Spleen (tissue), 11 donors: ENCODE measurements at regions not wholly inside any gene's neighbourhood (a gene's known extent, or its start where the extent isn't known, plus 50 kb on each side); places are given as distances from the start of the nearest gene placed in this dataset.

ENCODE experiments used
- DNase-seq: peaks from one replicate; pipeline ENCODE4 v3.0.0-alpha.2; 2020
- H3K27ac ChIP-seq, 8 donors: fragments of 200-600 bp; sonication (generic) in 7 of 8; 1 replicate in 4 of 8; 2 replicates in 4 of 8; pipeline versions ENCODE4 v1.5.0 to v1.8.0; 2016 to 2021; ENCODE audit warnings: inconsistent platforms in 4 of 8, mild to moderate bottlenecking in 4 of 8, moderate library complexity in 1 of 8
- H3K27me3 ChIP-seq, 7 donors: fragments of 200-600 bp; sonication (generic) in 6 of 7; replicated peaks in 1 of 7; 1 replicate in 4 of 7; 2 replicates in 3 of 7; pipeline versions ENCODE4 v1.5.0 to v1.8.0; 2016 to 2021; ENCODE audit warnings: inconsistent platforms in 3 of 7, mild to moderate bottlenecking in 1 of 7
- H3K36me3 ChIP-seq, 6 donors: fragments of 200-600 bp; sonication (generic) in 5 of 6; 1 replicate in 4 of 6; 2 replicates in 2 of 6; pipeline versions ENCODE4 v1.5.0 to v1.8.0; 2016 to 2021; ENCODE audit warnings: inconsistent platforms in 2 of 6
- H3K4me1 ChIP-seq, 6 donors: fragments of 200-600 bp; sonication (generic) in 5 of 6; 1 replicate in 3 of 6; 2 replicates in 3 of 6; pipeline versions ENCODE4 v1.5.0 to v1.8.0; 2016 to 2021; ENCODE audit warnings: inconsistent platforms in 3 of 6
- H3K4me3 ChIP-seq, 8 donors: fragments of 200-600 bp; sonication (generic) in 7 of 8; 1 replicate in 4 of 8; 2 replicates in 4 of 8; pipeline versions ENCODE4 v1.5.0 to v1.8.0; 2016 to 2021; ENCODE audit warnings: inconsistent platforms in 4 of 8, mild to moderate bottlenecking in 4 of 8, moderate library complexity in 2 of 8
- H3K9me3 ChIP-seq, 8 donors: fragments of 200-600 bp; sonication (generic) in 7 of 8; 1 replicate in 4 of 8; 2 replicates in 4 of 8; pipeline versions ENCODE4 v1.5.0 to v1.8.0; 2016 to 2021; ENCODE audit warnings: inconsistent platforms in 4 of 8
- POLR2A ChIP-seq, 3 donors: fragments of 450-650 bp; IDR thresholded peaks; one replicate each; pipeline ENCODE4 v1.5.1; 2017; ENCODE audit warnings: antibody characterized with exemption in 3 of 3, mild to moderate bottlenecking in 1 of 3
- POLR2AphosphoS5 ChIP-seq, 3 donors: sonication (generic); formaldehyde crosslinking; IDR thresholded peaks; one replicate each; pipeline ENCODE4 v1.5.1; 2017; ENCODE audit warnings: antibody characterized with exemption in 3 of 3
- WGBS, 5 donors: extraction: QIAGEN DNeasy Blood & Tissue Kit in 3 of 5; methylation state at CpG; one replicate each; pipeline versions ENCODE4 v1.1.5 to v1.1.7; 2013 to 2018; 5-methylcytosine and 5-hydroxymethylcytosine counted together
- intact Hi-C: fragments of 100-400 bp; cut with DNase I; formaldehyde crosslinking; loops from one replicate; pipeline ENCODE4 v1.15.0; 2023; ENCODE audit warnings: low total_unique reads
- TF ChIP-seq, protein P1 (sequence below), 11 experiments: fragments of 200-600 bp in 7 of 11; fragments of 450-650 bp in 4 of 11; sonication (generic) in 4 of 11; IDR thresholded peaks in 8 of 11; conservative IDR thresholded peaks in 3 of 11; 1 replicate in 7 of 11; 2 replicates in 4 of 11; pipeline versions ENCODE4 v1.4.0 to v1.8.0; 2016 to 2021; ENCODE audit warnings: antibody characterized with exemption in 11 of 11, inconsistent platforms in 4 of 11, mild to moderate bottlenecking in 1 of 11
- donor health status: healthy with polysubstance abuse.
- donor health status: DM: no; HTN: no; CAD: no; lungs with moderate emphysema.
- donor health status: DM: no; HTN: no; CAD: no.
- donor health status: Bipolar disorder and iron deficiency.
- donor health status: healthy.
- donor health status: DM: no; HTN: no; CAD: no.
- donor health status: DM: yes; HTN: yes; CAD: no.

- no peaks in the 10 kb centered on the region for H3K36me3 ChIP-seq
- no peak overlapping the region for H3K27ac ChIP-seq
- H3K27me3 ChIP-seq, result peaks cover 0 to 14% (median 0%) of the 10 kb centered on the region in 7 donors
- no peak for TF ChIP-seq POLR2A (IDR thresholded peaks at IDR 0.05)
- intact Hi-C loops, result no loop called here
- H3K4me1 ChIP-seq, result no peaks in the 10 kb centered on the region
- H3K9me3 ChIP-seq, result no peaks in the 10 kb centered on the region
- H3K4me3 ChIP-seq, result no peak overlapping the region
- no peak for DNase-seq
- WGBS, 5 donors, result 50 to 60% (median 56%) methylated on average over 17 of the region's 17 CpGs
Observed at GRCh38 chr14:98906123-98906995, 365.6 kb downstream of the BCL11B start.

- TF ChIP-seq POLR2AphosphoS5 (IDR thresholded peaks at IDR 0.05) (no peak), POLR2A (IDR thresholded peaks at IDR 0.05) (no peak)
- TF ChIP-seq, protein P1, sequence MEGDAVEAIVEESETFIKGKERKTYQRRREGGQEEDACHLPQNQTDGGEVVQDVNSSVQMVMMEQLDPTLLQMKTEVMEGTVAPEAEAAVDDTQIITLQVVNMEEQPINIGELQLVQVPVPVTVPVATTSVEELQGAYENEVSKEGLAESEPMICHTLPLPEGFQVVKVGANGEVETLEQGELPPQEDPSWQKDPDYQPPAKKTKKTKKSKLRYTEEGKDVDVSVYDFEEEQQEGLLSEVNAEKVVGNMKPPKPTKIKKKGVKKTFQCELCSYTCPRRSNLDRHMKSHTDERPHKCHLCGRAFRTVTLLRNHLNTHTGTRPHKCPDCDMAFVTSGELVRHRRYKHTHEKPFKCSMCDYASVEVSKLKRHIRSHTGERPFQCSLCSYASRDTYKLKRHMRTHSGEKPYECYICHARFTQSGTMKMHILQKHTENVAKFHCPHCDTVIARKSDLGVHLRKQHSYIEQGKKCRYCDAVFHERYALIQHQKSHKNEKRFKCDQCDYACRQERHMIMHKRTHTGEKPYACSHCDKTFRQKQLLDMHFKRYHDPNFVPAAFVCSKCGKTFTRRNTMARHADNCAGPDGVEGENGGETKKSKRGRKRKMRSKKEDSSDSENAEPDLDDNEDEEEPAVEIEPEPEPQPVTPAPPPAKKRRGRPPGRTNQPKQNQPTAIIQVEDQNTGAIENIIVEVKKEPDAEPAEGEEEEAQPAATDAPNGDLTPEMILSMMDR (IDR thresholded peaks at IDR 0.05 in 8 of 11, conservative IDR thresholded peaks at IDR 0.05 in 3 of 11), result no peak
- no peak overlapping the region for H3K4me3 ChIP-seq
- no peak overlapping the region for H3K27ac ChIP-seq
- H3K36me3 ChIP-seq, result no peaks in the 10 kb centered on the region
- intact Hi-C loops, result no loop called here
- no peaks in the 10 kb centered on the region for H3K4me1 ChIP-seq
- H3K27me3 ChIP-seq, result peaks cover 0 to 14% (median 0%) of the 10 kb centered on the region in 7 donors
- H3K9me3 ChIP-seq, result no peaks in the 10 kb centered on the region
- no peak for DNase-seq
- 70 to 79% (median 76%) methylated on average over 5 of the region's 5 CpGs for WGBS, 5 donors
Observed at GRCh38 chr14:98907271-98907670, 364.7 kb downstream of the BCL11B start.

GRCh38 chr14:98908050-98908449 lies 363.9 kb downstream of the BCL11B start:
- DNase-seq, result no peak
- TF ChIP-seq, protein P1 (IDR thresholded peaks at IDR 0.05 in 8 of 11, conservative IDR thresholded peaks at IDR 0.05 in 3 of 11), result no peak
- TF ChIP-seq POLR2A (IDR thresholded peaks at IDR 0.05), result no peak
- no peak for TF ChIP-seq POLR2AphosphoS5 (IDR thresholded peaks at IDR 0.05)
- Histone ChIP-seq H3K9me3 (no peaks in the 10 kb centered on the region), H3K27me3 (peaks cover 0 to 14% (median 0%) of the 10 kb centered on the region in 7 donors), H3K36me3 (no peaks in the 10 kb centered on the region), H3K4me1 (no peaks in the 10 kb centered on the region), H3K27ac (no peak overlapping the region), H3K4me3 (no peak overlapping the region)
- 74 to 90% (median 81%) methylated on average over 7 of the region's 7 CpGs for WGBS, 5 donors
- intact Hi-C loops, result no loop called here

- intact Hi-C loops, result no loop called here
- no peak for DNase-seq
- Histone ChIP-seq H3K4me1 (no peaks in the 10 kb centered on the region), H3K4me3 (no peak overlapping the region), H3K36me3 (no peaks in the 10 kb centered on the region), H3K27me3 (peaks cover 0 to 14% (median 0%) of the 10 kb centered on the region in 7 donors), H3K27ac (no peak overlapping the region), H3K9me3 (no peaks in the 10 kb centered on the region)
- TF ChIP-seq POLR2AphosphoS5 (IDR thresholded peaks at IDR 0.05) (no peak), POLR2A (IDR thresholded peaks at IDR 0.05) (no peak)
- TF ChIP-seq, protein P1 (IDR thresholded peaks at IDR 0.05 in 8 of 11, conservative IDR thresholded peaks at IDR 0.05 in 3 of 11), result no peak
- WGBS, 5 donors, result 59 to 74% (median 67%) methylated on average over 11 of the region's 11 CpGs
Observed at GRCh38 chr14:98909251-98909944, 362.6 kb downstream of the BCL11B start.
